A673 (cell line): ENCODE measurements at regions not wholly inside any gene's neighbourhood (a gene's known extent, or its start where the extent isn't known, plus 50 kb on each side); places are given as distances from the start of the nearest gene placed in this dataset.
"Not testable (repeated sequence)": the region's sequence is repeated elsewhere in the genome, so short reads cannot be mapped to it uniquely, and the experiment has no call there.

ENCODE experiments used
- BruUV-seq: library from RNA; stranded (reverse); fragments of 400-500 nt; replicated peaks from 2 replicates; lab custom pipeline; 2021; lab: Mats Ljungman, UMichigan
- CTCF ChIA-PET: fragments of 300-600 bp; sonication (Branson Sonifier 250); formaldehyde crosslinking; loops from one replicate; lab custom pipeline; 2022; ENCODE audit warnings: antibody characterized with exemption; lab: Charles Lee
- POLR2A ChIA-PET: fragments of 300-600 bp; sonication (Branson Sonifier 250); formaldehyde crosslinking; loops from one replicate; lab custom pipeline; 2022; ENCODE audit warnings: antibody characterized with exemption; ENCODE audit not compliant: low non-redundant PET; lab: Charles Lee
- DNase-seq: peaks from one replicate; pipeline ENCODE4 v3.0.0-alpha.2; 2015; ENCODE audit warnings: low spot score
- H3K27ac ChIP-seq: fragments of 200-600 bp; sonication (generic); 2 replicates; pipeline ENCODE4 v1.5.1; 2016; ENCODE audit warnings: mixed run types, low read depth, mild to moderate bottlenecking, mixed read lengths, antibody characterized with exemption, low read length; ENCODE audit not compliant: poor library complexity, severe bottlenecking
- H3K27me3 ChIP-seq: fragments of 200-600 bp; sonication (generic); replicated peaks from 2 replicates; pipeline ENCODE4 v1.6.1; 2017; ENCODE audit warnings: mixed run types, low read depth, mild to moderate bottlenecking, mixed read lengths, antibody characterized with exemption, low read length; ENCODE audit not compliant: insufficient read depth, poor library complexity
- H3K36me3 ChIP-seq: fragments of 200-600 bp; sonication (generic); 2 replicates; pipeline ENCODE4 v1.6.1; 2016; ENCODE audit warnings: mixed run types, mild to moderate bottlenecking, mixed read lengths, antibody characterized with exemption, low read length; ENCODE audit not compliant: insufficient read depth, poor library complexity, severe bottlenecking
- H3K4me1 ChIP-seq: fragments of 200-600 bp; sonication (generic); 2 replicates; pipeline ENCODE4 v1.6.1; 2017; ENCODE audit warnings: mixed run types, mild to moderate bottlenecking, mixed read lengths, antibody characterized with exemption, low read length; ENCODE audit not compliant: insufficient read depth, poor library complexity, severe bottlenecking
- H3K4me3 ChIP-seq: fragments of 200-600 bp; sonication (generic); 2 replicates; pipeline ENCODE4 v1.5.1; 2016; ENCODE audit warnings: low read depth, mixed run types, mild to moderate bottlenecking, mixed read lengths, low read length; ENCODE audit not compliant: poor library complexity, severe bottlenecking
- H3K9me3 ChIP-seq: fragments of 200-600 bp; sonication (generic); 2 replicates; pipeline ENCODE4 v1.6.1; 2016; ENCODE audit warnings: mixed run types, low read depth, mild to moderate bottlenecking, mixed read lengths, antibody characterized with exemption, low read length; ENCODE audit not compliant: poor library complexity, severe bottlenecking
- EZH2 ChIP-seq: fragments of 200-600 bp; sonication (generic); IDR thresholded peaks from 2 replicates; pipeline ENCODE4 v1.6.1; 2017; ENCODE audit warnings: borderline replicate concordance, low read depth, mild to moderate bottlenecking, mixed read lengths, antibody characterized with exemption, low read length; ENCODE audit not compliant: poor library complexity, severe bottlenecking
- intact Hi-C: fragments of 100-400 bp; cut with micrococcal nuclease; formaldehyde crosslinking; loops from one replicate; pipeline ENCODE4 v1.10.0; 2022; ENCODE audit not compliant: unreplicated experiment
- TF ChIP-seq, protein P1 (sequence below): fragments of 300-800, 200-600 bp; sonication (generic); conservative IDR thresholded peaks from 2 replicates; pipeline ENCODE4 v1.5.1; 2017; ENCODE audit warnings: low read depth, mild to moderate bottlenecking, antibody characterized with exemption, low read length, moderate library complexity, mixed read lengths

- H3K9me3 ChIP-seq, result no peaks in the 10 kb centered on the region
- DNase-seq, result no peak
- H3K4me1 ChIP-seq, result peaks cover 10% of the 10 kb centered on the region
- ChIA-PET POLR2A (no interaction called here), CTCF (no interaction called here)
- H3K4me3 ChIP-seq, result no peak overlapping the region
- no peaks in the 10 kb centered on the region for H3K36me3 ChIP-seq
- H3K27me3 ChIP-seq, result no peaks in the 10 kb centered on the region
- intact Hi-C loops, result no loop called here
- no peak overlapping the region for H3K27ac ChIP-seq
- no peak for TF ChIP-seq EZH2
- BruUV-seq, result no TSS peak
Measured at GRCh38 chr18:58808349-58808748, 56.3 kb upstream of the ZNF532 start.

- H3K4me3 ChIP-seq, H3K27me3 ChIP-seq, H3K9me3 ChIP-seq, DNase-seq, H3K36me3 ChIP-seq, H3K4me1 ChIP-seq, H3K27ac ChIP-seq, intact Hi-C loops, BruUV-seq, CTCF ChIA-PET, POLR2A ChIA-PET: not testable (repeated sequence)
Measured at GRCh38 chr18:58811859-58812258, 52.8 kb upstream of the ZNF532 start.

- Histone ChIP-seq H3K36me3 (no peaks in the 10 kb centered on the region), H3K27ac (no peak overlapping the region), H3K27me3 (no peaks in the 10 kb centered on the region), H3K4me3 (no peak overlapping the region), H3K4me1 (no peaks in the 10 kb centered on the region), H3K9me3 (no peaks in the 10 kb centered on the region)
- DNase-seq, result no peak
- ChIA-PET POLR2A (no interaction called here), CTCF (no interaction called here)
- BruUV-seq, result no TSS peak
- intact Hi-C loops, result no loop called here
- no peak for TF ChIP-seq EZH2
- TF ChIP-seq, protein P1, sequence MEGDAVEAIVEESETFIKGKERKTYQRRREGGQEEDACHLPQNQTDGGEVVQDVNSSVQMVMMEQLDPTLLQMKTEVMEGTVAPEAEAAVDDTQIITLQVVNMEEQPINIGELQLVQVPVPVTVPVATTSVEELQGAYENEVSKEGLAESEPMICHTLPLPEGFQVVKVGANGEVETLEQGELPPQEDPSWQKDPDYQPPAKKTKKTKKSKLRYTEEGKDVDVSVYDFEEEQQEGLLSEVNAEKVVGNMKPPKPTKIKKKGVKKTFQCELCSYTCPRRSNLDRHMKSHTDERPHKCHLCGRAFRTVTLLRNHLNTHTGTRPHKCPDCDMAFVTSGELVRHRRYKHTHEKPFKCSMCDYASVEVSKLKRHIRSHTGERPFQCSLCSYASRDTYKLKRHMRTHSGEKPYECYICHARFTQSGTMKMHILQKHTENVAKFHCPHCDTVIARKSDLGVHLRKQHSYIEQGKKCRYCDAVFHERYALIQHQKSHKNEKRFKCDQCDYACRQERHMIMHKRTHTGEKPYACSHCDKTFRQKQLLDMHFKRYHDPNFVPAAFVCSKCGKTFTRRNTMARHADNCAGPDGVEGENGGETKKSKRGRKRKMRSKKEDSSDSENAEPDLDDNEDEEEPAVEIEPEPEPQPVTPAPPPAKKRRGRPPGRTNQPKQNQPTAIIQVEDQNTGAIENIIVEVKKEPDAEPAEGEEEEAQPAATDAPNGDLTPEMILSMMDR, result no peak
Measured at GRCh38 chr18:58813105-58813504, 51.6 kb upstream of the ZNF532 start.

DNA sequence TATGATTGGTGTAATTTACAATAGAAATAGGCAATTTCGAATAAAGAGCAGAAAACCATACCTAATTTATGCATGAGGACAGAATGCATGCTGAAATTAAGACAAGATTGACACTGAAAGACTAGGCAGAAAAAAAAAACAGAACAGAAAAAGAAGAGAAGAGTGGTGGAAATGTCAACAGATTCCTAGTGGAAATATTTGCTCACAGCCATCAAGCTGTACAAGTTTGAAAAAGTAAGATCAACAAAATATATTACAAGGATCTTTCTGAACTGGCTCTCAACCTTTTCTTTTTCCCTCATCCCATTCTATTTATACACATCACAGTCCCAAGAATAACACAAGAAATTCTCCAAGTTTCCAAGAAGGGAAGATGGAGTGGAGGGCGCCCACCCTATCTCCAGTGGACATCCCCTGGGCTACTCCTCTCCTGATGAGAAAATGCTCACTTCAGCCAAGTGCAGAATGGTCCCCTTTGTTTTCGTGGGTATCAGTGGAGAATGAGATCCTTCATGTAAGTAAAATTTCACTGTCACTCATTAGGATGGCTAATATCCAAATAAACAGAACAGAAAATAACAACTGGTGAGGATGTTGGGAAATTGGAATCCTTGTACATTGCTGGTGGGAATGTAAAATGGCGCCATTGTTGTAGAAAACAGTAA is 51.0 kb upstream of the ZNF532 start:
- TF ChIP-seq, protein P1, result no peak
- no peak for TF ChIP-seq EZH2
- no peaks in the 10 kb centered on the region for H3K27me3 ChIP-seq
- ChIA-PET POLR2A (no interaction called here), CTCF (no interaction called here)
- intact Hi-C loops, result no loop called here
- no peak for DNase-seq
- H3K4me3 ChIP-seq, result no peak overlapping the region
- no TSS peak for BruUV-seq
- no peaks in the 10 kb centered on the region for H3K9me3 ChIP-seq
- H3K27ac ChIP-seq, result no peak overlapping the region
- H3K4me1 ChIP-seq, result no peaks in the 10 kb centered on the region
- H3K36me3 ChIP-seq, result no peaks in the 10 kb centered on the region
